ENCODE measurements at regions not wholly inside any gene's neighbourhood (a gene's known extent, or its start where the extent isn't known, plus 50 kb on each side); places are given as distances from the start of the nearest gene placed in this dataset.

- TF ChIP-seq TRIM25 (IDR thresholded peaks at IDR 0.05; ENCODE audit: borderline replicate concordance) (no peak), TFAM (CRISPR knock-in tag; conservative IDR thresholded peaks at IDR 0.05) (no peak), RBM39 (optimal IDR thresholded peaks at IDR 0.05; ENCODE audit: low read depth, low read length) (no peak), PHF20 (IDR thresholded peaks at IDR 0.05; ENCODE audit: partially characterized antibody) (no peak), ZNF766 (CRISPR knock-in tag; conservative IDR thresholded peaks at IDR 0.05) (no peak), ZNF274 (IDR thresholded peaks at IDR 0.05; ENCODE audit: borderline replicate concordance, low read depth, low read length) (no peak), HMGN3 (IDR thresholded peaks at IDR 0.05; ENCODE audit: borderline replicate concordance, extremely low read depth, insufficient read length, low read depth, low read length) (no peak), SP2 (IDR thresholded peaks at IDR 0.05; ENCODE audit: extremely low read depth, low read depth, low read length, poor library complexity, severe bottlenecking) (no peak), CREM (IDR thresholded peaks at IDR 0.05; ENCODE audit: low read depth) (peak; percentile 54), RAD21 (CRISPR knock-in tag; conservative IDR thresholded peaks at IDR 0.05 in 1 of 2, IDR thresholded peaks at IDR 0.05 in 1 of 2) (peak; percentile 54 to 78), CTBP1 (IDR thresholded peaks at IDR 0.05; ENCODE audit: borderline replicate concordance) (peak; percentile 26; the same call in 1 of the 2 replicates), MAX (CRISPR knock-in tag; IDR thresholded peaks at IDR 0.05) (peak; percentile 22; the same call in 1 of the 2 replicates), FOXM1 (IDR thresholded peaks at IDR 0.05; ENCODE audit: low read depth) (no peak), FOXM1 (CRISPR knock-in tag; IDR thresholded peaks at IDR 0.05; ENCODE audit: low read depth) (no peak), ZNF263 (CRISPR knock-in tag; IDR thresholded peaks at IDR 0.05; ENCODE audit: borderline replicate concordance) (no peak), NR3C1 (CRISPR knock-in tag; IDR thresholded peaks at IDR 0.05) (no peak), RCOR1 (IDR thresholded peaks at IDR 0.05; ENCODE audit: borderline replicate concordance in 1 of 2, low read depth in 2 of 2, low read length in 2 of 2) (peak in 1 of 2 experiments; percentile 50; a peak in 1 of 4 replicates), ZNF583 (CRISPR knock-in tag; IDR thresholded peaks at IDR 0.05) (no peak), TCF7L2 (IDR thresholded peaks at IDR 0.05; ENCODE audit: low read depth, low read length) (no peak), ZNF511 (CRISPR knock-in tag; IDR thresholded peaks at IDR 0.05) (no peak), MAFK (IDR thresholded peaks at IDR 0.05; ENCODE audit: low read length) (no peak), USF2 (CRISPR knock-in tag; IDR thresholded peaks at IDR 0.05) (no peak), CEBPG (CRISPR knock-in tag; IDR thresholded peaks at IDR 0.05) (no peak), CEBPG (tag; conservative IDR thresholded peaks at IDR 0.05 in 1 of 2, IDR thresholded peaks at IDR 0.05 in 1 of 2) (no peak), NRF1 (conservative IDR thresholded peaks at IDR 0.05 in 1 of 2, IDR thresholded peaks at IDR 0.05 in 1 of 2) (peak; percentile 30 to 34; a peak in 2 of 4 replicates)
Measured at GRCh38 chr11:76721755-76722677, 51.5 kb upstream of the LRRC32 start (continued).
